ENCODE measurements at regions not wholly inside any gene's neighbourhood (a gene's known extent, or its start where the extent isn't known, plus 50 kb on each side); places are given as distances from the start of the nearest gene placed in this dataset.

DNA sequence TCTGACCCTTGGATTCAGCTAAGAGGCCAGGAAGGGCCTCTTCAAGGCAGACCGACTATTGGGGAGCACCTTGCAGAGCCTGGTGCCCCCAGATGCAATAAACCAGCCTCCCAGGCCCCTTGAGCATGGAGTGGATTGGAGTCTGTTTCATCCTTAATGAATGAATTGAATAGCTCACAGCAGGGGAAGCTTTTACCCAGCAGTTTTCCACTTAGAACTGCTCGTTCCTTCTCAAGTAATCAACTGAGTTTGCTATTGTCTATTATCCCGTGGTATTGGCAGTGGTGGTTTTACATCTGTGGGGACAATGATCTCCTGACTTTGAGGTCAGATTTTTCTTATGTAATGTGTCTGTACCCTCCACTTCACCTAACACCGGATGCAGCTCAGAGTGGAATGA is 197.6 kb downstream of the AACS start:
- FAIRE-seq (no peak), DNase-seq (ENCODE audit: low read depth in 1 of 2, low spot score in 2 of 2) (no peak)
- H4K8ac ChIP-seq (ENCODE audit: extremely low read depth, insufficient read depth, low read length) = no peak overlapping the region
- TF ChIP-seq CEBPB (IDR thresholded peaks at IDR 0.05; ENCODE audit: low read depth, low read length) (no peak), SRF (IDR thresholded peaks at IDR 0.05; ENCODE audit: low read depth, low read length) (no peak), KDM4A (IDR thresholded peaks at IDR 0.05; ENCODE audit: low read depth, low read length, severe bottlenecking) (no peak), NRF1 (IDR thresholded peaks at IDR 0.05; ENCODE audit: low read depth, low read length) (no peak), RFX5 (IDR thresholded peaks at IDR 0.05; ENCODE audit: borderline replicate concordance, low read depth, low read length) (no peak), CHD1 (IDR thresholded peaks at IDR 0.05; ENCODE audit: low read depth, low read length) (no peak), SAP30 (IDR thresholded peaks at IDR 0.05; ENCODE audit: insufficient read depth, insufficient replicate concordance, low read length) (no peak), PHF8 (conservative IDR thresholded peaks at IDR 0.05; ENCODE audit: low read depth, low read length) (no peak), KDM1A (IDR thresholded peaks at IDR 0.05; ENCODE audit: borderline replicate concordance, low read length) (no peak), CREB1 (IDR thresholded peaks at IDR 0.05) (no peak), NANOG (IDR thresholded peaks at IDR 0.05; ENCODE audit: insufficient read depth, low read depth, low read length, poor library complexity, severe bottlenecking) (no peak)
- H3K9ac ChIP-seq (replicated peaks in 1 of 4; ENCODE audit: extremely low read depth in 1 of 4, low read depth in 3 of 4, low read length in 3 of 4) = no peak overlapping the region
- H3K36me3 ChIP-seq (ENCODE audit: control insufficient read depth in 2 of 4, insufficient read depth in 4 of 4, low read length in 3 of 4) = peaks cover 0 to 23% (median 2%) of the 10 kb centered on the region in 4 experiments; a peak in 2 of 8 replicates
- H3K23ac ChIP-seq (ENCODE audit: insufficient read length) = no peak overlapping the region
- no peaks in the 10 kb centered on the region for H3K23me2 ChIP-seq (ENCODE audit: low read depth, low read length)
- no peak overlapping the region for H3K4me3 ChIP-seq (ENCODE audit: extremely low read depth in 1 of 4, insufficient read depth in 2 of 4, low read depth in 3 of 4, low read length in 4 of 4)
- no peak overlapping the region for H2BK20ac ChIP-seq (ENCODE audit: low read length)
- no peak overlapping the region for H2AK5ac ChIP-seq (ENCODE audit: low read depth, low read length)
- H2BK12ac ChIP-seq (ENCODE audit: low read depth, low read length) = no peak overlapping the region
- no peak overlapping the region for H2AFZ ChIP-seq (ENCODE audit: low read length)
- ChIA-PET POLR2A (ENCODE audit: partially characterized antibody) (interaction anchor here (1.1 kb wide), 1 partner anchor 11 kb away, joined by 4 read pairs; no protein-coding TSS in a partner anchor), CTCF (ENCODE audit: partially characterized antibody) (interaction anchor here (1.0 to 1.7 kb wide), 2 partner anchors 26 to 70 kb away, joined by 3 to 4 read pairs; no protein-coding TSS in a partner anchor)
- peaks cover 3 to 88% of the 10 kb centered on the region in 2 experiments; a peak in 2 of 4 replicates for H3K79me2 ChIP-seq (ENCODE audit: control insufficient read depth in 1 of 2, insufficient read depth in 2 of 2, low read length in 2 of 2)
- H3K9me3 ChIP-seq (ENCODE audit: insufficient read depth in 2 of 2, low read depth in 1 of 2, low read length in 1 of 2) = 0 out of 4 replicates have a peak, but pooled peaks cover 0 to 3% of the 10 kb centered on the region in 2 experiments
- H4K91ac ChIP-seq (replicated peaks; ENCODE audit: insufficient read length, low read length) = no peak overlapping the region
- no peak overlapping the region for H3K27ac ChIP-seq (ENCODE audit: low read depth, low read length)
- no peak overlapping the region for H4K5ac ChIP-seq (ENCODE audit: insufficient read length, low read depth, low read length)
- 89% methylated on average over 4 of the region's 4 CpGs; no CpG with 5 or more reads in 1 of the 2 experiments for WGBS, 2 experiments (ENCODE audit: extremely low coverage in 1 of 2, insufficient coverage in 1 of 2, insufficient read length in 1 of 2, insufficient replicate concordance in 2 of 2, low coverage in 1 of 2, low lambda C conversion rate in 2 of 2, missing lambda C conversion rate in 1 of 2)
- no peak overlapping the region for H3K14ac ChIP-seq (ENCODE audit: insufficient read length)
- no peaks in the 10 kb centered on the region for H3K27me3 ChIP-seq (replicated peaks in 1 of 4; ENCODE audit: control insufficient read depth in 3 of 4, extremely low read depth in 1 of 4, insufficient read depth in 3 of 4, low read length in 3 of 4)
- H3K79me1 ChIP-seq (ENCODE audit: low read depth, low read length) = peaks cover 11% of the 10 kb centered on the region; the same call in 1 of the 2 replicates
- H4K20me1 ChIP-seq (replicated peaks in 1 of 2; ENCODE audit: control insufficient read depth in 1 of 2, insufficient read depth in 2 of 2, low read length in 2 of 2) = peaks cover 7 to 15% of the 10 kb centered on the region in 2 experiments
- H3K4me2 ChIP-seq (ENCODE audit: insufficient read depth in 1 of 2, low read depth in 2 of 2, low read length in 2 of 2) = no peak overlapping the region
- H3K4me1 ChIP-seq (replicated peaks in 1 of 4; ENCODE audit: control insufficient read depth in 3 of 4, insufficient read depth in 4 of 4, low read length in 3 of 4) = no peaks in the 10 kb centered on the region
- no peak overlapping the region for H2BK120ac ChIP-seq (replicated peaks; ENCODE audit: low read depth, low read length)
- H2BK5ac ChIP-seq (ENCODE audit: low read depth, low read length) = no peak overlapping the region
- no peak overlapping the region for H2BK15ac ChIP-seq (ENCODE audit: low read length)
- no peak overlapping the region for H3K18ac ChIP-seq (ENCODE audit: extremely low read depth, low read length)
- no peak overlapping the region for H3K4ac ChIP-seq (replicated peaks; ENCODE audit: insufficient read length, low read depth, low read length)
- no peak overlapping the region for H3K56ac ChIP-seq (replicated peaks; ENCODE audit: insufficient read length, low read depth, low read length)
